GM23338 (cell line): ENCODE measurements at regions not wholly inside any gene's neighbourhood (a gene's known extent, or its start where the extent isn't known, plus 50 kb on each side); places are given as distances from the start of the nearest gene placed in this dataset.
"Not testable (repeated sequence)": the region's sequence is repeated elsewhere in the genome, so short reads cannot be mapped to it uniquely, and the experiment has no call there.

Experiments
- ATAC-seq: fragments of 200-7000 bp; cut with Tn5 transposase; 3 replicates; pipeline ENCODE4 v1.9.1; 2020
- DNase-seq: peaks from one replicate; pipeline ENCODE4 v3.0.0-alpha.2; 2015; ENCODE audit warnings: low spot score
- H2AFZ ChIP-seq: fragments of 200-600 bp; sonication (generic); 2 replicates; pipeline ENCODE4 v1.8.0; 2016; ENCODE audit warnings: antibody characterized with exemption, mild to moderate bottlenecking, moderate library complexity
- H3F3A ChIP-seq: fragments of 200-600 bp; sonication (generic); replicated peaks from 2 replicates; pipeline ENCODE4 v1.8.0; 2017; ENCODE audit warnings: antibody characterized with exemption, mixed run types, low read depth
- H3K27ac ChIP-seq: fragments of 200-600 bp; sonication (generic); 2 replicates; pipeline ENCODE4 v1.6.1; 2016; ENCODE audit warnings: low read depth
- H3K27me3 ChIP-seq: fragments of 200-600 bp; sonication (generic); 2 replicates; pipeline ENCODE4 v1.8.0; 2016; ENCODE audit warnings: mild to moderate bottlenecking, mixed run types, moderate library complexity; ENCODE audit not compliant: insufficient read depth
- H3K36me3 ChIP-seq: fragments of 200-600 bp; sonication (generic); 2 replicates; pipeline ENCODE4 v1.8.0; 2016; ENCODE audit warnings: mild to moderate bottlenecking; ENCODE audit not compliant: insufficient read depth
- H3K4me1 ChIP-seq: fragments of 200-600 bp; sonication (generic); 2 replicates; pipeline ENCODE4 v1.8.0; 2016; ENCODE audit warnings: mild to moderate bottlenecking, moderate library complexity; ENCODE audit not compliant: insufficient read depth
- H3K4me2 ChIP-seq: fragments of 200-600 bp; sonication (generic); 2 replicates; pipeline ENCODE4 v1.7.1; 2017; ENCODE audit warnings: mixed run types
- H3K4me3 ChIP-seq: fragments of 200-600 bp; sonication (generic); 2 replicates; pipeline ENCODE4 v1.6.1; 2016; ENCODE audit warnings: mixed run types
- H3K79me2 ChIP-seq: fragments of 200-600 bp; sonication (generic); replicated peaks from 2 replicates; pipeline ENCODE4 v1.8.0; 2017; ENCODE audit warnings: mild to moderate bottlenecking; ENCODE audit not compliant: insufficient read depth
- H3K9me2 ChIP-seq: fragments of 200-600 bp; sonication (generic); 2 replicates; pipeline ENCODE4 v1.8.0; 2017; ENCODE audit not compliant: insufficient read depth
- H4K20me1 ChIP-seq: fragments of 200-600 bp; sonication (generic); replicated peaks from 2 replicates; pipeline ENCODE4 v1.8.0; 2017; ENCODE audit warnings: mild to moderate bottlenecking; ENCODE audit not compliant: insufficient read depth
- H3K27ac Mint-ChIP-seq: 2 replicates; pipeline ENCODE4 v1.8.0; 2020; ENCODE audit warnings: inconsistent platforms, mild to moderate bottlenecking, moderate library complexity, mixed read lengths
- H3K27me3 Mint-ChIP-seq: 3 replicates; pipeline ENCODE4 v1.8.0; 2022; ENCODE audit warnings: low read depth, mild to moderate bottlenecking, moderate library complexity, mixed read lengths, inconsistent platforms; ENCODE audit not compliant: insufficient read depth, poor library complexity
- H3K36me3 Mint-ChIP-seq: 3 replicates; pipeline ENCODE4 v1.8.0; 2021; ENCODE audit warnings: low read depth, mild to moderate bottlenecking, inconsistent platforms, moderate library complexity, mixed read lengths
- H3K4me1 Mint-ChIP-seq: 3 replicates; pipeline ENCODE4 v1.8.0; 2020; ENCODE audit warnings: mild to moderate bottlenecking, inconsistent platforms, mixed read lengths
- H3K4me3 Mint-ChIP-seq: 3 replicates; pipeline ENCODE4 v1.8.0; 2021; ENCODE audit warnings: moderate library complexity, mild to moderate bottlenecking, inconsistent platforms, mixed read lengths
- H3K9me3 Mint-ChIP-seq: 3 replicates; pipeline ENCODE4 v1.8.0; 2020; ENCODE audit warnings: moderate library complexity, mild to moderate bottlenecking, inconsistent platforms, mixed read lengths
- CREB1 ChIP-seq: fragments of 250-450 bp; sonication (Bioruptor Pico); IDR thresholded peaks from 2 replicates; pipeline ENCODE4 v1.5.0; 2020; ENCODE audit warnings: low read depth, mild to moderate bottlenecking, moderate library complexity
- EZH2phosphoT487 ChIP-seq: fragments of 200-600 bp; sonication (generic); IDR thresholded peaks from one replicate; pipeline ENCODE4 v1.8.1; 2018; ENCODE audit warnings: antibody characterized with exemption; ENCODE audit not compliant: unreplicated experiment
- NANOG ChIP-seq: IDR thresholded peaks from 2 replicates; pipeline ENCODE4 v1.6.1; 2016; ENCODE audit warnings: antibody characterized with exemption, borderline replicate concordance
- POLR2AphosphoS5 ChIP-seq: IDR thresholded peaks from 2 replicates; pipeline ENCODE4 v1.6.1; 2016; ENCODE audit warnings: antibody characterized with exemption, low read depth
- STAT1 ChIP-seq: IDR thresholded peaks from one replicate; pipeline ENCODE4 v1.6.1; 2016; ENCODE audit warnings: antibody characterized with exemption; ENCODE audit not compliant: unreplicated experiment
- ZNF114 ChIP-seq: fragments of 250-450 bp; sonication (Bioruptor Pico); IDR thresholded peaks from 2 replicates; pipeline ENCODE4 v1.5.0; 2020; ENCODE audit warnings: mild to moderate bottlenecking, moderate library complexity
- TF ChIP-seq, protein P1 (sequence below): IDR thresholded peaks from one replicate; pipeline ENCODE4 v1.6.1; 2018; ENCODE audit warnings: antibody characterized with exemption; ENCODE audit not compliant: unreplicated experiment
- TF ChIP-seq, protein P2 (sequence below): IDR thresholded peaks from 2 replicates; pipeline ENCODE4 v1.6.1; 2016; ENCODE audit warnings: antibody characterized with exemption
- TF ChIP-seq, protein P3 (sequence below): fragments of 250-450 bp; sonication (Bioruptor Pico); IDR thresholded peaks from 2 replicates; pipeline ENCODE4 v1.5.0; 2020; ENCODE audit warnings: mild to moderate bottlenecking, moderate library complexity

DNA sequence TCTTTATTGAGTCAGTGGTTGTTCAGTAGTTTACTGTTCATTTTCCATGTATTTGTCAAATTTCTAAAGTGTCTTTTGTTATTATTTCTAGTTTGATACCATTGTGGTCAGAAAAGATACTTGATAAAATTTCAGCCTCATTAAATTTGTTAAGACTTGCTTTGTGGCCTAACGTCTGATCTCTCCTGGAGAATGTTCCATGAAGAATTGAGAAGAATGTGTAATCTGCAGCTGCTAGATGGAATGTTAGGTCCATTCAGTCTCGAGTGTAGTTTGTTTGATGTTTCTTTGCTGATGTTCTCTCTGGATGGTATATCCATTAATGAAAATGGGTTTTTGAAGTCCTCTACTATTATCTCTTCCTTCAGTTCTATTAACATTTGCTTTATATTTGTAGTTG, 394.7 kb upstream of the ANO5 start (continued):
- TF ChIP-seq, protein P1, sequence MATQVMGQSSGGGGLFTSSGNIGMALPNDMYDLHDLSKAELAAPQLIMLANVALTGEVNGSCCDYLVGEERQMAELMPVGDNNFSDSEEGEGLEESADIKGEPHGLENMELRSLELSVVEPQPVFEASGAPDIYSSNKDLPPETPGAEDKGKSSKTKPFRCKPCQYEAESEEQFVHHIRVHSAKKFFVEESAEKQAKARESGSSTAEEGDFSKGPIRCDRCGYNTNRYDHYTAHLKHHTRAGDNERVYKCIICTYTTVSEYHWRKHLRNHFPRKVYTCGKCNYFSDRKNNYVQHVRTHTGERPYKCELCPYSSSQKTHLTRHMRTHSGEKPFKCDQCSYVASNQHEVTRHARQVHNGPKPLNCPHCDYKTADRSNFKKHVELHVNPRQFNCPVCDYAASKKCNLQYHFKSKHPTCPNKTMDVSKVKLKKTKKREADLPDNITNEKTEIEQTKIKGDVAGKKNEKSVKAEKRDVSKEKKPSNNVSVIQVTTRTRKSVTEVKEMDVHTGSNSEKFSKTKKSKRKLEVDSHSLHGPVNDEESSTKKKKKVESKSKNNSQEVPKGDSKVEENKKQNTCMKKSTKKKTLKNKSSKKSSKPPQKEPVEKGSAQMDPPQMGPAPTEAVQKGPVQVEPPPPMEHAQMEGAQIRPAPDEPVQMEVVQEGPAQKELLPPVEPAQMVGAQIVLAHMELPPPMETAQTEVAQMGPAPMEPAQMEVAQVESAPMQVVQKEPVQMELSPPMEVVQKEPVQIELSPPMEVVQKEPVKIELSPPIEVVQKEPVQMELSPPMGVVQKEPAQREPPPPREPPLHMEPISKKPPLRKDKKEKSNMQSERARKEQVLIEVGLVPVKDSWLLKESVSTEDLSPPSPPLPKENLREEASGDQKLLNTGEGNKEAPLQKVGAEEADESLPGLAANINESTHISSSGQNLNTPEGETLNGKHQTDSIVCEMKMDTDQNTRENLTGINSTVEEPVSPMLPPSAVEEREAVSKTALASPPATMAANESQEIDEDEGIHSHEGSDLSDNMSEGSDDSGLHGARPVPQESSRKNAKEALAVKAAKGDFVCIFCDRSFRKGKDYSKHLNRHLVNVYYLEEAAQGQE = no peak
- no peak for TF ChIP-seq ZNF114

DNA sequence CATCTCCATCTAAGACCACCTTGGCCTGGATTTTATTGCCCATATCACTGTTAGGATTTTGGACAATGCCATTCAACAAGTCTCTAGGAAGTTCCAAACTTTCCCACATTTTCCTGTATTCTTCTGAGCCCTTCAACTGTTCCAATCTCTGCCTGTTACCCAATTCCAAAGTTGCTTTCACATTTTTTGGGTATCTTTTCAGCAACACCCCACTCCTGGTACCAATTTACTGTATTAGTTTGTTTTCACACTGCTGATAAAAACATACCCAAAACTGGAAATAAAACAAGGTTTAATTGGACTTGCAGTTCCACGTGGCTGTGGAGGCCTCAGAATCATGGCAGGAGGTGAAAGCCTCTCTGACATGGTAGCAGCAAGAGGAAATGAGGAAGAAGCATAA, 388.4 kb upstream of the ANO5 start:
- not testable (repeated sequence) for H4K20me1 ChIP-seq, H3K4me3 Mint-ChIP-seq, H3K4me1 ChIP-seq, H3K4me3 ChIP-seq, ATAC-seq, H3F3A ChIP-seq, H3K27ac ChIP-seq, H3K79me2 ChIP-seq, H2AFZ ChIP-seq, H3K36me3 ChIP-seq, H3K27me3 Mint-ChIP-seq, H3K27ac Mint-ChIP-seq, H3K4me1 Mint-ChIP-seq, DNase-seq, H3K9me2 ChIP-seq, H3K4me2 ChIP-seq, H3K36me3 Mint-ChIP-seq, H3K27me3 ChIP-seq
- peaks cover 25% of the 10 kb centered on the region for H3K9me3 Mint-ChIP-seq

DNA sequence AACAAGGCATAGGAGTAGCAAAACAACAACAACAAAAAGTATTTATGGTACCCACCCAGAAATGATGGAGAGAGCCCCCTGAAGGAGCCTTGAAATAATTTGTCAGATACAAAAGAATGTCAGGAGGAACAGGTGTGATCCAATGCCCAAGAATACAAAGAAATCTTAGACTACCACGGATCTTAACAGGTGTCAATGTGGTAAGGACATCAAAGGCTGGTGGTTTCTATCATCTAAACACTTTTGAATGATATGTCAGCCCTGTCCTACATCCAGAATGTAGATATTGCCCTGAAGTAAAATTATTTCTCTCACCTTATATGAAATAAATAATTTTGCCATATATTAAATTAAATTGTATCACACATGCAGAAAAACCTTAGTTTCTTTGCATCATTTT, 386.4 kb upstream of the ANO5 start:
- H3K27me3 Mint-ChIP-seq = peaks cover 1% of the 10 kb centered on the region
- Histone ChIP-seq H3K79me2 (no peaks in the 10 kb centered on the region), H3F3A (no peaks in the 10 kb centered on the region), H3K36me3 (no peaks in the 10 kb centered on the region), H3K4me2 (no peak overlapping the region), H2AFZ (no peak overlapping the region), H3K4me3 (no peak overlapping the region), H4K20me1 (no peaks in the 10 kb centered on the region), H3K4me1 (no peaks in the 10 kb centered on the region), H3K27ac (no peak overlapping the region), H3K27me3 (no peaks in the 10 kb centered on the region), H3K9me2 (no peaks in the 10 kb centered on the region)
- peaks cover 7% of the 10 kb centered on the region for H3K36me3 Mint-ChIP-seq
- no peak overlapping the region for H3K27ac Mint-ChIP-seq
- ATAC-seq (no peak), DNase-seq (no peak)
- peaks cover 25% of the 10 kb centered on the region for H3K9me3 Mint-ChIP-seq
- no peak overlapping the region for H3K4me3 Mint-ChIP-seq
- TF ChIP-seq, protein P2, sequence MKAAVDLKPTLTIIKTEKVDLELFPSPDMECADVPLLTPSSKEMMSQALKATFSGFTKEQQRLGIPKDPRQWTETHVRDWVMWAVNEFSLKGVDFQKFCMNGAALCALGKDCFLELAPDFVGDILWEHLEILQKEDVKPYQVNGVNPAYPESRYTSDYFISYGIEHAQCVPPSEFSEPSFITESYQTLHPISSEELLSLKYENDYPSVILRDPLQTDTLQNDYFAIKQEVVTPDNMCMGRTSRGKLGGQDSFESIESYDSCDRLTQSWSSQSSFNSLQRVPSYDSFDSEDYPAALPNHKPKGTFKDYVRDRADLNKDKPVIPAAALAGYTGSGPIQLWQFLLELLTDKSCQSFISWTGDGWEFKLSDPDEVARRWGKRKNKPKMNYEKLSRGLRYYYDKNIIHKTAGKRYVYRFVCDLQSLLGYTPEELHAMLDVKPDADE = no peak
- TF ChIP-seq EZH2phosphoT487 (no peak), NANOG (no peak), STAT1 (no peak), CREB1 (CRISPR knock-in tag) (no peak), ZNF114 (no peak), POLR2AphosphoS5 (no peak)
- TF ChIP-seq, protein P3, sequence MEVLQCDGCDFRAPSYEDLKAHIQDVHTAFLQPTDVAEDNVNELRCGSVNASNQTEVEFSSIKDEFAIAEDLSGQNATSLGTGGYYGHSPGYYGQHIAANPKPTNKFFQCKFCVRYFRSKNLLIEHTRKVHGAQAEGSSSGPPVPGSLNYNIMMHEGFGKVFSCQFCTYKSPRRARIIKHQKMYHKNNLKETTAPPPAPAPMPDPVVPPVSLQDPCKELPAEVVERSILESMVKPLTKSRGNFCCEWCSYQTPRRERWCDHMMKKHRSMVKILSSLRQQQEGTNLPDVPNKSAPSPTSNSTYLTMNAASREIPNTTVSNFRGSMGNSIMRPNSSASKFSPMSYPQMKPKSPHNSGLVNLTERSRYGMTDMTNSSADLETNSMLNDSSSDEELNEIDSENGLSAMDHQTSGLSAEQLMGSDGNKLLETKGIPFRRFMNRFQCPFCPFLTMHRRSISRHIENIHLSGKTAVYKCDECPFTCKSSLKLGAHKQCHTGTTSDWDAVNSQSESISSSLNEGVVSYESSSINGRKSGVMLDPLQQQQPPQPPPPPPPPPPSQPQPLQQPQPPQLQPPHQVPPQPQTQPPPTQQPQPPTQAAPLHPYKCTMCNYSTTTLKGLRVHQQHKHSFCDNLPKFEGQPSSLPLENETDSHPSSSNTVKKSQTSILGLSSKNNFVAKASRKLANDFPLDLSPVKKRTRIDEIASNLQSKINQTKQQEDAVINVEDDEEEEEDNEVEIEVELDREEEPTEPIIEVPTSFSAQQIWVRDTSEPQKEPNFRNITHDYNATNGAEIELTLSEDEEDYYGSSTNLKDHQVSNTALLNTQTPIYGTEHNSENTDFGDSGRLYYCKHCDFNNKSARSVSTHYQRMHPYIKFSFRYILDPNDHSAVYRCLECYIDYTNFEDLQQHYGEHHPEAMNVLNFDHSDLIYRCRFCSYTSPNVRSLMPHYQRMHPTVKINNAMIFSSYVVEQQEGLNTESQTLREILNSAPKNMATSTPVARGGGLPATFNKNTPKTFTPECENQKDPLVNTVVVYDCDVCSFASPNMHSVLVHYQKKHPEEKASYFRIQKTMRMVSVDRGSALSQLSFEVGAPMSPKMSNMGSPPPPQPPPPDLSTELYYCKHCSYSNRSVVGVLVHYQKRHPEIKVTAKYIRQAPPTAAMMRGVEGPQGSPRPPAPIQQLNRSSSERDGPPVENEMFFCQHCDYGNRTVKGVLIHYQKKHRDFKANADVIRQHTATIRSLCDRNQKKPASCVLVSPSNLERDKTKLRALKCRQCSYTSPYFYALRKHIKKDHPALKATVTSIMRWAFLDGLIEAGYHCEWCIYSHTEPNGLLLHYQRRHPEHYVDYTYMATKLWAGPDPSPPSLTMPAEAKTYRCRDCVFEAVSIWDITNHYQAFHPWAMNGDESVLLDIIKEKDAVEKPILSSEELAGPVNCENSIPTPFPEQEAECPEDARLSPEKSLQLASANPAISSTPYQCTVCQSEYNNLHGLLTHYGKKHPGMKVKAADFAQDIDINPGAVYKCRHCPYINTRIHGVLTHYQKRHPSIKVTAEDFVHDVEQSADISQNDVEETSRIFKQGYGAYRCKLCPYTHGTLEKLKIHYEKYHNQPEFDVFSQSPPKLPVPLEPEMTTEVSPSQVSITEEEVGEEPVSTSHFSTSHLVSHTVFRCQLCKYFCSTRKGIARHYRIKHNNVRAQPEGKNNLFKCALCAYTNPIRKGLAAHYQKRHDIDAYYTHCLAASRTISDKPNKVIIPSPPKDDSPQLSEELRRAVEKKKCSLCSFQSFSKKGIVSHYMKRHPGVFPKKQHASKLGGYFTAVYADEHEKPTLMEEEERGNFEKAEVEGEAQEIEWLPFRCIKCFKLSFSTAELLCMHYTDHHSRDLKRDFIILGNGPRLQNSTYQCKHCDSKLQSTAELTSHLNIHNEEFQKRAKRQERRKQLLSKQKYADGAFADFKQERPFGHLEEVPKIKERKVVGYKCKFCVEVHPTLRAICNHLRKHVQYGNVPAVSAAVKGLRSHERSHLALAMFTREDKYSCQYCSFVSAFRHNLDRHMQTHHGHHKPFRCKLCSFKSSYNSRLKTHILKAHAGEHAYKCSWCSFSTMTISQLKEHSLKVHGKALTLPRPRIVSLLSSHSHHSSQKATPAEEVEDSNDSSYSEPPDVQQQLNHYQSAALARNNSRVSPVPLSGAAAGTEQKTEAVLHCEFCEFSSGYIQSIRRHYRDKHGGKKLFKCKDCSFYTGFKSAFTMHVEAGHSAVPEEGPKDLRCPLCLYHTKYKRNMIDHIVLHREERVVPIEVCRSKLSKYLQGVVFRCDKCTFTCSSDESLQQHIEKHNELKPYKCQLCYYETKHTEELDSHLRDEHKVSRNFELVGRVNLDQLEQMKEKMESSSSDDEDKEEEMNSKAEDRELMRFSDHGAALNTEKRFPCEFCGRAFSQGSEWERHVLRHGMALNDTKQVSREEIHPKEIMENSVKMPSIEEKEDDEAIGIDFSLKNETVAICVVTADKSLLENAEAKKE (CRISPR knock-in tag) = no peak
- H3K4me1 Mint-ChIP-seq = no peaks in the 10 kb centered on the region; the same call in 2 of the 3 replicates
